ENCODE measurements at regions not wholly inside any gene's neighbourhood (a gene's known extent, or its start where the extent isn't known, plus 50 kb on each side); places are given as distances from the start of the nearest gene placed in this dataset.
A peak's percentile ranks its signal among the peaks of the same experiment; 100 is the strongest.
"Not testable (repeated sequence)": the region's sequence is repeated elsewhere in the genome, so short reads cannot be mapped to it uniquely, and the experiment has no call there.

DNA sequence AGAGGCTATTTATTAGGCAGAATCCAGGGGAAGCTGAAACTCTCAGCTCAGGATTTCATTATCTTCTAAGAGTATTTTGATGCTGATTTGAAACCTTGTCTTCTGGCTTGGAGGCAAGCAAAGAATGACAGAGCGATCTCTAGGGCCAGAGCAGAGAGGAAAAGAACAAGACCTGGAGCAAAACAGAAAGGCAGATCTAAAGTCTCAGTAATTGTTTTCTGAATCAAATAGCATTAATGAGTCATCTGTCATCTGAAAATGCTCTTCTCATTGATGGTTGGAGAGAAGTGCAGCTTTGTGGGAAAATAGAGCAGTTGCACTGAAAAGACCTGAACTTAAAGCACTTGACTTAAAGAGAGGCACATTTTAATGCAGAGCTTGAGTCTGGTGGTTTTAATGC lies 385.9 kb downstream of the RAP2B start:
- DNase-seq (ENCODE audit: low spot score), result no peak

DNA sequence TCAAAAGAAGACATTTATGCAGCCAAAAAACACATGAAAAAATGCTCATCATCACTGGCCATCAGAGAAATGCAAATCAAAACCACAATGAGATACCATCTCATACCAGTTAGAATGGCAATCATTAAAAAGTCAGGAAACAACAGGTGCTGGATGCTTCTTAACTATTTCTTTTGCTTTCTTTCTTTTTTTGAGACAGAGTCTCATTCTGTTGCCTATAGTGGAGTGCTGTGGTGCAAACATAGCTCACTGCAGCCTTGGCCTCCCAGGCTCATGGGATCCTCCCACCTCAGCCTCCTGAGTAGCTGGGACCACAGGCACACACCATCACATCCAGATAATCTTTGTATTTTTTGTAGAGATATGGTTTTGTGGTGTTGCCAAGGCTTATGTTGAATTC lies 387.7 kb downstream of the RAP2B start:
- not testable (repeated sequence) for DNase-seq (ENCODE audit: low spot score)

DNA sequence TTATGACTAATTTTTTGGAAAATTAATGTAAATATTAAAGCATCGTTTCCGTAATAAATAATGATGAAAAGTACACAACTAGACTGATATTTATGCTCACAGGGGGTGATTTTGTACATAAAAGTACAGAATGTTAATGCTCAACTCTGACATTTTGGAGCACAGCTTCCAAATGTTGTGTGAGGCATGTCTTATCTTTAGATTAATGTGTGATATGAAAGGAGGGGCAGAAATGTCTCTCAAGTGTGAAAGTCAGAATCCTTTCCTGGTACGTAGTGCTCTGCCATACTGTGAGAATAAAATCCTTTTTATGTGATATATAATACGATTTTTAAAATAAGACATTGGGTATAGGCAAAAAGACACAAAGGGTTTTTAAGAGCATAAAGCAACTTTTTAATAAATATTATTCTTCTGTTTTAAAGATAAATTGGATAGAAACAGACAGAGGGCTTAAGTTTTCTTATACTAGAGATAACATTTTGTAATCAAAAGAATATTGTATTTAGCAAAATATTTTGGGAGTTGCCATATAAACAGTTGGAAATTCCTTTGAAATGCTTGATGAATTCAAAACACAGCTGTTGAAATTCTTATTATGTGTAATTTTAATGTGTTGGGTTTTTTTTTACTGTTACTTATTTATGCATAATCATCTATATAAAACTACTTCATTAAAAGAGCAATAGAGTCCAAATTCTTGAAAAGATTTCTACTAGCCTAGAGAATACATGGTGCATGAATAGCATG lies 389.7 kb downstream of the RAP2B start:
- DNase-seq (ENCODE audit: low spot score), result no peak

DNA sequence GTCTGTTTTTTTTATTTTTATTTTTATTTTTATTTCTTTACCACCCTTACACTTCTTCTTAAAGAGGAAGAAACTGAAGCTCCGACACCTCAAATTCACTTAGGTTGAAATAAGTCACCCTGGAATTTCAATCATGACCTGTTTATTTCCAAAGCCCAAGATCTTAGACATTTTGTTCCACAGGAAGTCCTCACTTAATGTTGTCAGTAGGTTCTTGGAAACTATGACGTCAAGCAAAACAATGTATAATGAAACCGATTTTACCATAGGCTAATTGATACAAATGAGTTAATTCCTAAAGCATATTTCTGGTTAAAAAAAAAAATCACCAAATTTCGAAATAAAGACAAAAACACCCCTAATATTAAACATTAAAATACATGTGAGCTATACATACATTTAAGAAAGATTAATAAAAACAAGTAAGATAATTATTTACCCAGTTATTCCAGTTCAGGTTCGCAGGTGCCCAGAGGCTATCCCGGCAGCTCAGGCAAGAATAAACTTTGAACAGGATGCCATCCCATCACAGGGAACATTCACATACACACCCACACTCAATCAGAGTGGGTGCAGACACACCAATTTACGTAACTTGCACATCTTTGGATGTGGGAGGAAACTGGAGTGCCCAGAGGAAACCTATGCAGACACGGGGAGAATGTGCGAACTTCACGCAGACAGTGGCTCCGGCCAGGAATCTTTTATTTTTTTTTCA lies 391.0 kb downstream of the RAP2B start:
- DNase-seq (ENCODE audit: low spot score), result no peak

DNA sequence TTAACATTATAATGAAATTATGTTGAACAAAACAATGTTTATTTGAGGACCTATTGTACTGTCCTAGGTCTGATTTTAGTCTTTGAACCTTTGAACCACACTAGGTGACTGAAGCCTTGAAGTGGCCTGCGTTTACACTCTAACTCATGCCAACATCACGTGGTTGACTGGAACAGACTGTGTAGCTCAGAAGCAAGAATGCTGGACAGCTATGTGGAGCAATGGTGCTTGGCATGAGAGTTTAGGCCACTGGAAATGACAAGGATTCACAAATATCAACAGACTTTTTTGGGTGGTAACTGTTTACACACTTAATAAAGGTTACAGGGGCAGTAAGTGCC lies 391.5 kb downstream of the RAP2B start:
- no peak for DNase-seq (ENCODE audit: low spot score)

DNA sequence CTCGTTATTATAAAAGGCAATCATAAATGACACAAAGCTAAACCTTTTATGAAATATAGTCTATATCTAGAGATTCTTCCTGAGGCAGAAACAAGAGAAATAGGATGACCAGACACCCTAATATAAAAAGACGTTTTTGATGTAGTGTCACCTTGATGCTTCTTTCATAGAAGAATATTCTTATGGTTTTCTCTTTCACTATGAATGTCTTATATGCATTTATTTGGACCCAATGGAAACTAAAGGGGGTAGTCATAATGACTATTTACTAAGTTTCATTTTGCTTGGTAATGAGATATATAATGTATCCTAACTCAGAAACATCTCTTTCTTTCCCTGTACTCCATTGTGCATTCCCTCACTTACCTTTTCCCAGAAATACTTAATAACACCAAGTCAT lies 393.9 kb downstream of the RAP2B start:
- DNase-seq (ENCODE audit: low spot score), result no peak

DNA sequence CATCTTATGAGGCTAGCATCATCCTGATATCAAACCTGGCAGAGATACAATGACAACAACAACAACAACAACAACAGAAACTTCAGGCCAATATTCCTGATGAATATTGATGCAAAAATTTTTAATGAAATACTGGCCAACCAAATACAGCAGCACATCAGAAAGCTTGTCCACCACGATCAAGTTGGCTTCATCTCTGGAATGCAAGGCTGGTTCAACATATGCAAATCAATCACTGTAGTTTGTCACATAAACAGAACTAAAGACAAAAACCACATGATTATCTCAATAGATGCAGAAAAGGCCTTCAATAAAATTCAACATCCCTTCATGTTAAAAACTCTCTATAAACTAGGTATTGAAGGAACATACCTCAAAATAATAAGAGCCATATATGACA lies 397.3 kb downstream of the RAP2B start:
- DNase-seq (ENCODE audit: low spot score), result not testable (repeated sequence)

DNA sequence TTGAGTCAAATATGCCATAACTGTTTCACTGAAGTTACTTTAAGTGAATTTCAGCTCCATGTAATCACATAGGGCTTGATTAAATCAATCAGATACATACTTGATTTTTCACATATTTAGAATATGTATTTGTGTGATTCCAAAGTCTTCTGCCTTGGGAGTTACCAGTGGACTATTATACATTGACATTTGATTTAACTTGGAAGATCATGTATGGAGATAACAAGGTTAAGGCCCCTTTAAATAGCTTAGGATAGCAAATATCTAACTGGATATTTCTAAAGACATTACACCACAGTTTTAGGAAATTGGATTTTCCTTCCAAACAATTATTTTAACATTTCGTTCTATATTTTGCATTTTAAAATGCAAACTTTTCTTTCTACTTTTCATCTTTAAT lies 405.0 kb downstream of the RAP2B start:
- no peak for DNase-seq (ENCODE audit: low spot score)

DNA sequence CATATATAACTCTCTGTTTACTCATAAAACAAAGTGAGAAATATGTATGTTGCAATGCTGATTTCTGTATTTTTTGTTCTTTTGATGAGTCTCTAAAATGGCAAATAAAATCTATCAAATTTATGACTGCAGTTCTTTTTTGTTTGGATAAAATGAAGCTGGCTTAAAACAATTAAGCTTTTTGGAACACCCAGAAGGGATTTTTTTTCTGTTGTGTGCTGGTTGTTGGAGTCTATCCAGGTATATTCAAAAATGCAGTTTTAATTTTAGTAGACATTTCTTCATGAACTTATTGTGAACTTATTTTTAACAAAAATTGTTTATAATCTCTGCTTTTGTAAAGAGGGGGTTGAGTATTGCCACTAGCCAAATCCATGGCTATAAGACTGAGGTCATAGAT lies 405.5 kb downstream of the RAP2B start:
- DNase-seq (ENCODE audit: low spot score), result no peak

DNA sequence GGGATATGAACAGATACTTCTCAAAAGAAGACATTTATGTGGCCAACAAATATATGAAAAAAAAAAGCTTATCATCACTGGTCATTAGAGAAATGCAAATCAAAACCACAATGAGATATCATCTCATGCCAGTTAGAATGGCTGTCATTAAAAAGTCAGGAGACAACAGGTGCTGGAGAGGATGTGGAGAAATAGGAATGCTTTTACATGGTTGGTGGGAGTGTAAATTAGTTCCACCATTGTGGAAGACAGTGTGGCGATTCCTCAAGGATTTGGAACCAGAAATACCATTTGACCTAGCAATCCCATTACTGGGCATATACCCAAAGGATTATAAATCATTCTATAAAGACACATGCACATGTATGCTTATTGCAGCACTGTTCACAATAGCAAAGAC lies 408.5 kb downstream of the RAP2B start:
- DNase-seq (ENCODE audit: low spot score), result not testable (repeated sequence)

DNA sequence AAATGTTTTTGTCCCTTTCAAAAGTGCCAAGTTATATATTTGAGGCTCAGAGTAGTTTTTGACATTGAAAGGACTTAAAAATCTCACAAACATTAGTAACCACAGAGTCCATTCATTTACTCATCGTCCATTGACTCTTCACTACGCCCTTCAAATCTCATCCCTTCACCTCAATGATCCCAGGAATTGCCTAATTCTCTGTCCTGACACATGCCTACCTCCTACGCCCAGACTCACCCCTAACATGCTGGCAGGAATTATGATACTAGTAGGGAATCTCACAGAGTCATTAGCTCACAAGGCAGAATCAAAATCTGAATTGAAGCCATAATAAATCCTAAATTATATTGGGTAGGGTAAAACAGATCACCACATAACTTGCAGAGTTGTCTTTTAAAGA lies 410.1 kb downstream of the RAP2B start:
- DNase-seq (ENCODE audit: low spot score), result no peak

DNA sequence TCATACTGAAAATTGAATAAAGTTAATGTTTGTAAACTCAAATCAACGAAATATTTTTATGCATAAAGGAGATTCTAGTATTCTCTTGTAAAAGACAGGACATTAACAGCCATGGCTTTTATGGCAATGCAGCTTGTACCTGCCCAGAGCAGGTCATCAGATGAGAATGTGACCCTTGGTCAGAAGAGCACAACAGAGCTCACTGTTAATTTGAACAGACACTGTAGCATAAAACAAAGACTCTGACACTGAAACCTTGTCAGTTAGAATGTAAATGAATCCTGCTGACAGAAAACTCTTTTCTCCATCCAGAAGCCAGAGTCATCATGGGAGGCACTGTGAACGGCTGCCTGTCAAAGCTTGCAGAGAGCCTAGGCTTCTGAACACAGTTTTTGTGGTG lies 410.6 kb downstream of the RAP2B start:
- peak; percentile 18 for DNase-seq (ENCODE audit: low spot score)

DNA sequence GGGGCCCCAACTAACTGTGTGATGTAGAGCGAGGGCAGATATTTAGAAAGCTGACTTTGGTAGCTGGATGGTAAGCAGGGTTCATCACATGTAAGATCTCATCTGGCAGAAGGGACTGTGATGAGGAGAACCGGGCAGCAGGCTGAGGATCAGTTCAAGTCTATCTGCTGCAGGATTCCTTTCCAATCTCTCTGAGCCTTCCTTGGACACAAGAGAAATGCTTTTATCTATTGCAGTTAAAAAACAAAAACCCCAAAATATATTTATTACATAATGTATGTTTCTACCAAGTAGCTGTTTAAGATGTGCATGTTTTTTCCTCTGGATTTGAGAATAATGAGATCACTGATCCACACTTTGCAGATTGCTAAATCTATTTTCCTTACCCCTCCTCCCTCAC lies 411.5 kb downstream of the RAP2B start:
- DNase-seq (ENCODE audit: low spot score), result no peak

DNA sequence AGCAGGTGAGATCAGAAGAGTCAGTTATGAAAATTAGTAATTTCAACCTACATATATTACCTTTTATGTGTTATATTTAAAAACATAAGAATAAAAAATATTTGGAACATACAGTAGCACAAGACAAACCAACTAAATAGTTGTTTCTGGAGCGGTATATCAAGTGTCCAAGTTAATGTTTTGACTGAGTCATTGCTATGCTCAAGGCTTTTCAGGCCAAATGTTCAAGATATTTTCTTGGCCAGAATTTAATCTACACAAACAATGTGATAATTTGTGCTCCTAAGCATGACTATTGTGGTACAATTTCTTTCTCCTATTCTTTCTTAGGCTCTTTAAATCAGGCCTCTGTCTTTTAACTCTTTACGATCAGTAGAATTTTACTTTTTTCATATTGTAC lies 412.4 kb downstream of the RAP2B start:
- DNase-seq (ENCODE audit: low spot score), result no peak

DNA sequence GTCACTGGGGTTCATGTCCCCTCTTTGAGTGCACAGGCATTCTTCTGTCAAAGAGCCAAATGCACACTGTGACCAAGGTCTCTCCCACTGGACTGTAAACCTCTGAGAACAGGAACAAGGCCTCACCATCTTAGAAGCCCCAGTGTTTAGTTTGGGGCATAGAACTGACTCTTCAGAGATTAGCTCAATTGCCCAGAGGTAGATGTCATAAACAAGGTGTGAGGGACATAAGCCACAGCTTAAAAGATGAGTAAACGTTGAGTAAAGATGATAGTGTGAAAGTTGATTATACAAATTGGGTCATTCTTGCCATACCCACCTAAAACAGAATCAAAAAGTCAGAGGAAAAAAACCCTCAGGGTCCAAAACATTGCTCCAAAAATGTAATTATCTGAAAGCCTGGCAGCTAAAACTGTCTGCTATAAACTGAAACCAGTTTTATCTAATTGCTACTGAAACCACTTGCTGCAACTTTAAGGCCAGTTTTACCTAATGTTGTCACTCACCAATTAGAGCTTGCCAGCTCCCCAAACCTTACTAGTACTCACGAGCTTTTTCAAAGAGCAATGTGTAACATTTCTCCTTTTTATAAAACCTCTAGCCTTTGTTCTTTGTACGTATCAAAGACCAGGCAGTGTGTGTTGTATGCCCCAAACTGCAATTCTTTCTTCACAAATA lies 415.2 kb downstream of the RAP2B start:
- DNase-seq (ENCODE audit: low spot score), result no peak

DNA sequence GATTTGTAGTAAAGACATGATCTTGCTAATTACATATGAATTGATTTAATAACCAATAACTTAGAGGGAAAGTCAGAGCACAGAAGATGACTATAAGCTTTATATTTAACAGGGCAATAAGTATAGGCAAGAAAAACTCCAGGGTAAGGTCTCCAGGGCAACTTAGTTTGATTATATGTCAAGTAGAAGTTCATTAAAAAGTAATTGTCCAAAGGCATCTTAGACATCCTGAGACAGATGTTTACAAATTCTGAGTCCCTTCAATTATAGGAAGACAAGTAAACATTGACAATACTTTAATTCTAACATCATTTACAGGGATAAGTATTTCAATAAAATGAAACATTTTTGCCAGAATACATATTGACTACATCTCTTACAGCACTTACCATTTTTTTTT lies 416.0 kb downstream of the RAP2B start:
- no peak for DNase-seq (ENCODE audit: low spot score)

DNA sequence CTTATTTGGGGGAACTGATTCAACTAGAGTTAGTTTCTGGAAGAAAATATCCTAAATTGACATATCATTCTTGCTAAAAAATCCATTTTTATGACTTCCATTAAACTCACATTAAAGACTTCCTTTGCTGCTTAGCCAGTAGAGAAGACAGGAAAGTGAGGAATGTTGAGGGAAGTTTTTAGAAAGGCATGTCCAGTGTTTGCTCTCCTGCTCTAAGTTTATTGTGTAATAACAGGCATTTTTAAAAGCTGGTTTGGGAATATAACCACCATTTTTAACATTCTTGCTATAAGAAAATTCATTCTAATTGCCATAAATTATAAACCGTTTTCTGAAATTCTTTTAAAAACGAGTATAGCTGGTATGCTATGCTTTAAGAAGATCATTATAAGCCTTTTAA lies 428.0 kb downstream of the RAP2B start:
- no peak for DNase-seq (ENCODE audit: low spot score)

DNA sequence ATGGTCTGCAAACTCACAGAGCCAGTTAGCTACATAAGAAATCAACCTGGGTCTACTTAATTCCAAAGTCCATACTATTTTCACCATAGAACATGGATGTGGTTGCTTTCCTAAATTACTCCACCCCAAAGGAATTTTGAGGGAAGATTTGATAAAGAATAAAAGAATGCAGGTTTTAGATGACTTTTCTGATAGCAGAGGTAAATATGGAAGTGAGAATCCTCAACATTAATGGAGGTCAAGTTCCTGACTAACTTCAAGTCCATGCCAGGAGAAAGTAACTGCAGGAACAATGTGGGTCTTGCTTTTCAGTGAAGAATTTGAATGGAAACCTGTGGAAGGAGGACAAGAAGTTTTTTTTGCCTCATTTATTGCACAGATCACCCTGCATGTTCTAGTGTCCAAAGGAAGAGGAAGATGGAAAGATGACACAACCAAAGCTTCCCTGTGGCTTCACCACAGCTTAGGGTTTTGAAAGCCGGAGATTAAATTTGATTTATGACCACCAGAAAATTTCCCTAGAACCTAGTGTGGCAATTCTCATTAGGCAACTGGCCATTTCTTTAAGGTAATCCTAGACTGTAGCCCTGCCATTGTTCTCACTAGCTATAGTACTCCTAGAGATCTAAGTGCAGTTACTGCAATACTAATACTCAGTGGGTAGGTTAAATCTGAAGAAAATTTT lies 429.7 kb downstream of the RAP2B start:
- no peak for DNase-seq (ENCODE audit: low spot score)

DNA sequence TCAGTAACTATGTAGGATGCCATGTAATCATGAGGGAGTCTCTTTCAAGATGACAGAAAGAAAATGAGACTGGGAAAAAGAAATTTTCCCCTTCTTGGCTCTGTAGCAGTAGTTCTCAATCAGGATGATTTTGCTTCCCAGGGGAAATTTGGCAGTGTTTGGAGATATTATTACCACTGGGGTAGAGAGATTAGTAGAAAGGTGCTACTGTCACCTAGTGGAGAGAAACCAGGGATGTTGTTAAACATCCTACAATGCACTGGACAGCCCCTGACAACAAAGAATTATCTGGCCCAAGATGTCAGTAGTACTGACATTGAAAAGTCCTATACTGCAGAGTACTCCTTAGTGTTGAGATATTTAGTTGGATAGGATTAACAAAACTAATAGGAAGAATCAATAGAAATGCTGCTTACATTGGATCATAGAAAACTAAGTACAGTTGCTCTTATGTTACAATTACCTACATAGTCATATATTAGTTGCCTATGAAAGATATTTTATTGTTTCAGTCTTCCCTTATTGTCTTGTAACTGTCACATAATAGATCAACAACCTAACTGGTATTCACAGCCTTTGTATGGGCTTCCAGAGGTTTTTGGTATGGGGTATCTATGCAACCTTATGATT lies 433.3 kb downstream of the RAP2B start:
- DNase-seq (ENCODE audit: low spot score), result peak; percentile 73

DNA sequence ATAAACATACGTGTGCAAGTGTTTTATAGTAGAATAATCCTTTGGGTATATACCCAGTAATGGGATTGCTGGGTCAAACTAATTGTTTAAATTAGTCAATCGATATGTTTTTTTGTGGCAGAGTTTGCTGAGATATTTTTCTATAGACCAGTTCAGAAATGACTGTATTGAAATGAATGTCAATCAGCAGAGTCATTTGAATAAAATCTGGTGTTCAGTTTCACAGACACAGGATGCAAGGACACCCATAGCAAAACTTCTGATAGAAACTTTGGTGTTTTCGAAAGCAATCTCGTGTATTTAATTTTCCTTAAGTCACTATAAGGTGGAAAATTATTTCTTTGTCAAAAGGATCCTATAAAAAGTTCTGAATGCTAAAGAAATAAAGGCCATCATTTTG lies 434.4 kb downstream of the RAP2B start:
- no peak for DNase-seq (ENCODE audit: low spot score)

DNA sequence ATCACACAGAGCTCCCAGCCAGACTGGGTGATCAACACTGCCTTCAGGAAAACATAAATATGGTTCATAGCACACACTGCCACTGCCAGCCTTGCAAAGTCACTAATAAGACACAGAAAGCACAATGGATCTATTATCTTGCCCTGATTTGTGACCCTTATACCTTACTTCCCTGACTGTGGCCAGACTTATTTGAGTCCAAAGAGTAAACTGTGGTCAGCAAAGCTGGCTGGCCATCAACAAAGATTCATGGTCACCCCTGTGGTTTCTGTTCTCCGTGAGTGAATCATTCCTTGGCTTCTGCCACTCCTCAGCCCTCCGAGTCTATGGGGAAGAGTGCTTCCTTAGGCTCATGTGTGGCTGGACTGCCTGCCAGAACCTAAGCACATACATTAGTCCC lies 437.7 kb downstream of the RAP2B start:
- DNase-seq (ENCODE audit: low spot score), result peak; percentile 93

DNA sequence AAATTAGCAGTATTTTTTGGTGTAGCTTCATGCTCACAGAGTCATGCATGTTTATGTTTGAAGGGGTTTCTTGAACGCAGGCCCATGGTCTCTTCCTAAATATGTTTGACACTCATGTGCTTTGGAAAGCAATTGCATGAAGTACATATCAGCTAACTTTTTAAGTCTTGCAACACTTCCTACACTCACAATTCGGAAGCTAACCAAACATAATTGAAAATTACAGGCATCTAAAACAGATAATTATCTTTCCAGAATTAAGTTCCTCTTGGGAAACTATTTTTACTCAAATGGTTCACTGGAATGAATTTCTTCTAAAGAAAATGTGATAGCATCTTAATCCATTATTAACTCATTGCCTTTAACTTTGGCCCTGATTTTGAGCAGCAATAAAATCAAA lies 438.9 kb downstream of the RAP2B start:
- DNase-seq (ENCODE audit: low spot score), result peak; percentile 48

All from HT-29 (cell line).